SW 1271 (cell line): ENCODE measurements at regions not wholly inside any gene's neighbourhood (a gene's known extent, or its start where the extent isn't known, plus 50 kb on each side); places are given as distances from the start of the nearest gene placed in this dataset.
"Not testable (repeated sequence)": the region's sequence is repeated elsewhere in the genome, so short reads cannot be mapped to it uniquely, and the experiment has no call there.

Experiments
- DNase-seq, 2 experiments: peaks; one replicate each; lab custom pipeline; 2025; lab: John Stamatoyannopoulos, UW

GRCh38 chr2:146696787-146697186, 1148.0 kb upstream of the ACVR2A start:
- DNase-seq = not testable (repeated sequence)

GRCh38 chr2:146681991-146682390, 1162.8 kb upstream of the ACVR2A start:
- no peak for DNase-seq

DNA sequence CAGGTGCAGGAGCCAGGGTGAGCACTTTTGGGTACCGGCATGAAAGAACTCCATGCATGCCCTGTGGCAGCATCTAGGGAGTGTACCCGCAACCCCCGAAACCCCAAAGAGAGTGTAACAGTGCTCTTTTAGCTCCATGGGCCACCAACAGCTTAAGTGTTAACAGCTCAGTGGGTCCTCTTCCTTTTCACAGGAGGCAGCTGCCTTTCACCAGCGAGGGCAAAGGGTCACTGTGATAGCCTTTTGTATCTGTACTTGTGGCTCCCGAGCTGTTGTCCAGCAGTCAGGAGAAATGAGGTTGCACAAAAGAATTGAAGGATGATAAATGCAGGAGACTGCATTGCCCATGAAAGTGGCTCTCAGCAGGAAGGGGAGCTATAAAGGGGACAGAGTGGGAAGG, 1166.3 kb upstream of the ACVR2A start:
- no peak for DNase-seq

GRCh38 chr2:146677280-146677679, 1167.5 kb upstream of the ACVR2A start:
- DNase-seq = no peak

DNA sequence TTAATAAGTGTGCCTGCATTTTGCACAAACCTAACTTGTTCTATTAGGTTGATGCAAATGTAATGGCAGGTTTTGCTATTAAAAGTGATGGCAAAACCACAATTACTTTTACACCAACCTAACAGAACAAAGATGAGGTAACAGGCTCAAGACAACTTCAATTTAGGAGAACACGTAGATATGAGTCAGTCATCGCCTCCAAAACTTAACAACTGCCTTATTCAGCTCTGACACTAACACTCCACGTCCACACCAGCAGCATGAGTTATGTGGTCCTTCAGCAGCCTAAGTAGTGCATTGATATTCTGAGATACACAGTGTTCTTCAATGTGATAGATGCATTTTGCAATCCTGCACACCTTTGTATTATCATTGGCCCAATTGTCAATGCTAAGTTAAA, 1175.1 kb upstream of the ACVR2A start:
- no peak for DNase-seq

- no peak for DNase-seq
Observed at GRCh38 chr2:146666340-146666739, 1178.5 kb upstream of the ACVR2A start.

DNA sequence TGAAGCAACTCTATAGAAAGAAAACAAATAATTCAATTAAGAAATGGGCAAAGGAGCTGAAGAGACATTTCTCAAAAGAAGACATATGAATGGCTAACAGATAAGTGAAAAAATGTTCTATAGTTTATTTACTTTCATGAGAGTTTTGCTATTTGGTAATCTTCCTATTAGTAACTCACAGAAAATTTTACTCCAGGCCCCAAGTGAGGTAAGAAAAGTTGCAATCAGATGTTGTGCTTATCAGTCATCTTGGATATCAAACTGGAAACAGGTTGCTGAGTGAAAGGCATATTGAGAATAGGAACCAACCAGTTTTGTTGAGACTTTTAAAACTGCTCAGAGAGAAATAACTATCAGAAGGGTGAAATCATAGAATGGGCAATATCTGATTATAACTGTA, 1179.0 kb upstream of the ACVR2A start:
- no peak for DNase-seq

DNA sequence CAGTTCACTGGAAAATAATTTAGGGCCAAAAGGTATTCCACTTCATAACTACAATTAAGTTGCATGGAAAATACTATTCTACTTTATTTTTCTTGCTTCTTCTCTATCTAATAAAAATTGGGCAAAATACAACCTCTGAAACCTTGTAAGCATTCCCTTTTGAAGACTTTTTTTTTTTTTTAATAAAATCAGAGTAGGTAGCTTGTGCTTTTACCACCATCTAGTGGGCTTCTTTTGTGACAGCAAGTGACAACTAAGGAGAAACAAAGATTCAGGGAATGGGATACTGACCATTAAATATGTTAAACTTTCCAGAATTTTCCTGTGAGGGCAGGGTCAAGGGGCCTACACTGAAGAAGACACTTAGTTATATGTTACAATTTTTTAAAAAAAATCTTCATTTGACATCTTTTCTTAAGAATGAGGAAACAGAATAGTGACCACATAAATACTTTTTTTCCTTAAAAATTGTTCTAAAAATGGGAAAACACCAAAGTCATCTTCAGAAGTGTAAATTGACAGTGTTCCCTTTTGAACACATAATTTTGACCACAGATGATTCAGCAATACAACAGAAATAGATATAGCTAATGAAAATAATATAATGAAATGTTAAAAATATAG, 1183.2 kb upstream of the ACVR2A start:
- DNase-seq = peak; percentile 1 to 61

GRCh38 chr2:146659976-146660375, 1184.9 kb upstream of the ACVR2A start:
- no peak for DNase-seq

DNA sequence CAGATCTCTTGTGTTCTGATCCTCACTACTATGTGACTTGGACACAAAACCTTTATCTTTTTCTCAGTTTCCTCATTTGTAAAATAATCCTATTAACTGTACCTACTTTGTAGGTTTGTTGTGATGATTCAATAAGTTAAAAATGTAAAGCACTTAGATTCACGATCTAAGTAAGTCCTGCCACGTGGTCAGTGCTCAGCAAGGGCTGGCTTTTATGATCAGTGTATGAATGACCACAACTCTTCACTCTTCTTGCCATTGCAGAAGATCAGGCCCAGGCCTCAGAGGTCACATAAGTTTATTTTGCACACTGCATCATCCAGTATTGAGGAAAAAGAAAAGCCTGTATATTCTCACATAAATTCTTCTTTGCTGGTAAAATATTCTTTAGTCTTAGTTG, 1192.5 kb upstream of the ACVR2A start:
- no peak for DNase-seq

DNA sequence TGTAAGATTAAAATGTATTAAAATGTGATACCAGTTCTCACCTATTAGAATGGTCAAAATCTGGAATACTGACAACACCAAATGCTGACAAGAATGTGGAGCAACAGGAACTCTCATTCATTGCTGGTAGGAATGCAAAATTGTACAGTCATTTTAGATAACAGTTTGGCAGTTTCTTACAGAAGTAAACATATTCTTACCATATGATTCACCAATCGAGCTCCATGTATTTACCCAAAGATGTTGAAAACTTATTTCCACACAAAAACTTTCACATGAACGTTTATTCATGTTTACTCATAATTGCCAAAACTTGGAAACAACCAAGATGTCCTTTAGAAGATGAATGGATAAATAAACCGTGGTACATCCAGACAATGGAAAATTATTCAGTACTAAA, 1193.5 kb upstream of the ACVR2A start:
- DNase-seq = no peak

- no peak for DNase-seq
Observed at GRCh38 chr2:146642066-146642465, 1202.8 kb upstream of the ACVR2A start.

- peak in 1 of 2 experiments; percentile 6 for DNase-seq
Observed at GRCh38 chr2:146634230-146635097, 1210.4 kb upstream of the ACVR2A start.

DNA sequence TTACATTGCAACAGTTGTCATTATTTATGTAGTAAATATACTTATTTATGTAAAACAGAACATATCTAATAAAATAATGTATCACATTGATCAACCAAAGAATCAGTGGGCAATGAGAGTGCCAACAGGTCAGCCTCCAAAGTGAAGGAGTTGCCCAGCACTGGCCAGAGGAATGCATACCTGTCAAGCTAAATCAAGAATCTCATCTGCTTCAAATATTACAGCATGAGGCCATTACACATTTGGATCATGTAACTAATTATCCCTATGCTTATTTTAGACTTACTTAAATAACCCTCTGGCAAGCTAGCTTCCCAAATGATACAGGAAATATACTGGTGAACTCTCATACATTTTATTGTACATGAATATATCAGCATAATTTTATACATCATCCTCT, 1211.7 kb upstream of the ACVR2A start:
- no peak for DNase-seq

DNA sequence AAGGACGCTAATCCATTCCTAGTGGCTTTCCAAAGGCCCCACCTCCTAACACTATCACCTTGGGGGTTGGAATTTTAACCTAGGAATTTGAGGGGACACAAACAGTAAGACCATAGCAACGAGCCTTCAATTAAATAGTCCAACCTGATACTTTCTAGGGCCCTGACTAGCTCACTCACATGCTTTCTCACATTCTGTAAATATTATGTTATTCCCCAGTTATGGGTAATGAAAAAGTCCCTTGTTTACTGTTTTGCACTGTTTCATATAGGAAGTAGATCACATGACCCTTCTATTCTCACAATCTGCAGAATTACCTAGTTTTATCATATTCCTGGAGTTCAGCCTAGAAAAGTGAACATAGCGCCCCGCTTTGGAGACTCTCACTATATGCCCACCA, 1212.1 kb upstream of the ACVR2A start:
- no peak for DNase-seq

DNA sequence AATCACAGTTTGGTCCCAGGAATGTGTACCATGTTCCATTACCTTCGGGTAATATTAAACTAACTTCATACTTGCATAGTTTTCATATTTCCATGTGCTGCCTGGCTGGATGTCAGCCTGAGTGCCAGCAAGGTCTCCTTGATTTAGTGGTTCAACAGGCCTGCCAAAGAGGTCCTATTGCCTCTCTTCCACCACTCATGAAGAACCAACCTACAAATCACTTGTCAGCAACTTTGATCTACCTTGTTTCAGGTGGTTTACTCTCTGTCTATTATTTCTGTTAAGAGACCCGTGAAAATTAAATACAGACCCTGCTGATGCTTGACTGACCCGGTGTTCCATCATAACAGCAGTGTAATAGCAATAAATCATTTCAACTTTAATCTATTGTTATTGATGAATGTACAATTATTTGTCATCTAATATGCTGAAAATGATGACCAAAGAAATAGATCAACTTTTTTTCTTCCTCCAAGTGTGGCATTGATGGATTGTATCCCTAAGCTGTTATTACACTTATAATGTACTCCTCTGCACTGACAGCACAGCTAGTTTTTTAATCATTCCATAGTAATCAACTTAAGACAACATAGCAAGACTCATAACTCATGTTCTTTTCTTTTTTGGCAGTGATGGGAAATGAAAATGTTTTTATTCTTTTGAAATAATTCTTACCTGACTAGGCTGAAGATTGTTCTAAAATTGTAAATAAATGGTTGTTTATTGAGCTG, 1220.2 kb upstream of the ACVR2A start:
- DNase-seq = no peak

DNA sequence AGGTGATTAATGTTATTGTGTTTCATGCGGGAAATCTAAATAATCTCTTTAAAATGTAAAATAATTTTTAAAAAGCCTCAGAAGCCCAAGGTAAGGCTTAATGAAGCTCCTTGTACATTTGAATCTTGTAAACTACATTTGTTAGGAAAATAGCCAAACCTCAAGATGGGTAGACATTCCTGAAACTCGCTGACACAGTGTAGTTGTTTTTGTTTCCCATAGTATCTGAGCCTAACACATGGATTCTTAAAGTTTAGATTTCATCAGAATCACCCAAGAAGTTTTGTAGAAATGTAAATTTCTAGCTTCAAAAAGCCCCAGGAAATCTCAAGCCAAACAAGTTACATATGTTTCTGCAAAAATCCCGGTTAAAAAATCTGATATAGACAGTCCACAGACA, 1221.1 kb upstream of the ACVR2A start:
- DNase-seq = no peak

DNA sequence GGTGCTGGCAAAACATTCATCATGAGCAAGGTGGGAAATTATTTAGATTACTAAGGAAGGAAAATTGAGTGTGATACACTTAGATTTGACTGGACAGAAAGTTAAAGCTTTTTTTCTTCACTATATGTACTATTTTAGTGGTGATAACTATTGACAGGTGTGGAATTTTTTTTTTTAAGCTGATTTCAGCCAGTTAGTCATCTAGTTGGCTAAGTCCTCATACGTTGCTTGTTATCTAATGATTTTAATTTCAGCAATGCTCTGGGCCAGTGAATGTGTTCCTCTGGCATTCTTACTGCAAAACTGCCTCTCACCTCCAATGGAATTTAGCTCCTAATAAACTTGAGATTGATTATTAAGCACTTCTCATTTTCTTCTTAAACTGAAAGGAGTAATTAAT, 1223.2 kb upstream of the ACVR2A start:
- DNase-seq = no peak

GRCh38 chr2:146615778-146616177, 1229.1 kb upstream of the ACVR2A start:
- DNase-seq = no peak

GRCh38 chr2:146608490-146608889, 1236.3 kb upstream of the ACVR2A start:
- DNase-seq = no peak

DNA sequence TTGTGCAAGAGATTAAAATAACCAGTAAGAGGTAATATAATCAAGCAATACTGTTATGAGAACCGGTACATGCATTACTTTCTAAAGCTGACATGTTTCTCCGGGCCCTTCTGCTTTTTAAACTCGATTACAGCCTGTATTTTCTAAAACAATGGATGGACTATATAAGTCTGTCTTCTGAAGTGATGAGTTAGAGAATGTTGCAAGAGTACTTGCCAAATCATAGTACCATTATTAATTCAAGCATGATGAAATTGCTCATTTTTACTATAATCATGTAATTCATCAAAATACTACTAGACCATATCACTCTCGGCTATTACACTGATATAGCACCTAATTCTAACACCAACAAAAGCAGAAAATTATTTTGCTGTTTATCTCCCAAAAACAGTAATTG, 1240.3 kb upstream of the ACVR2A start:
- no peak for DNase-seq

GRCh38 chr2:146602856-146603255, 1242.0 kb upstream of the ACVR2A start:
- no peak for DNase-seq

DNA sequence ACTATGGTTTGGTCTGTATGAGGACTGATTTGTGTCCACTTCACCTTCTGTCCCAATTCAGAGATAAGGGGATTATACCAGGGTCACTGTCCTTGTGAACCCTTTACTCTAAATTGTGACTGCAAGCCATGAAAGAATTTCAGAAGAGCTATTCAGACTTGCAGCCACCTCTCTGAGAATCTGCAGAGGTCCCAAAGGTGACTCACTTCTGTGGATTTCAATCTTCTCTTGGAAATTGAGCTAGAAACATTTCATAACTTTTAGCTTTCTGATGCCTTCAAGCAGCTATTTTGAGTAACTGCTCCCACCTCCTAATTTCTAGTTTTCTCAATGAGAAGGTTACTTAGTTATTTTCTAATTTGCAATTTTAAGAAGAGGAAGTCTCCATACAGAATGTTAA, 1242.4 kb upstream of the ACVR2A start:
- DNase-seq = no peak
